Osteoblast (primary cell): ENCODE measurements at regions not wholly inside any gene's neighbourhood (a gene's known extent, or its start where the extent isn't known, plus 50 kb on each side); places are given as distances from the start of the nearest gene placed in this dataset.

Experiments
- DNase-seq: peaks from one replicate; pipeline ENCODE4 v3.0.0; 2011; ENCODE audit warnings: low spot score, mixed read lengths; ENCODE audit not compliant: insufficient read length; ENCODE audit errors: missing footprints
- H2AFZ ChIP-seq: 2 replicates; pipeline ENCODE4 v1.6.0; 2011; ENCODE audit warnings: mild to moderate bottlenecking, low read length
- H3K27ac ChIP-seq: 2 replicates; pipeline ENCODE4 v1.5.1; 2011; ENCODE audit warnings: mild to moderate bottlenecking, low read depth, low read length, moderate library complexity
- H3K27me3 ChIP-seq: 2 replicates; pipeline ENCODE4 v1.6.0; 2012; ENCODE audit warnings: mild to moderate bottlenecking, control low read depth, inconsistent platforms, low read length, moderate library complexity; ENCODE audit not compliant: insufficient read depth
- H3K36me3 ChIP-seq: 2 replicates; pipeline ENCODE4 v1.5.1; 2011; ENCODE audit warnings: mild to moderate bottlenecking, low read length, control low read depth, moderate library complexity; ENCODE audit not compliant: insufficient read depth
- H3K4me1 ChIP-seq: 2 replicates; pipeline ENCODE4 v1.5.1; 2011; ENCODE audit warnings: mild to moderate bottlenecking, low read length, control low read depth, moderate library complexity; ENCODE audit not compliant: insufficient read depth
- H3K4me2 ChIP-seq: 2 replicates; pipeline ENCODE4 v1.6.0; 2011; ENCODE audit warnings: mild to moderate bottlenecking, low read length; ENCODE audit not compliant: insufficient read depth
- H3K4me3 ChIP-seq: fragments of 200-600 bp; sonication (generic); 3 replicates; pipeline ENCODE4 v1.5.1; 2012; ENCODE audit warnings: mild to moderate bottlenecking, low read length, inconsistent platforms; ENCODE audit not compliant: insufficient read depth
- H3K79me2 ChIP-seq: 2 replicates; pipeline ENCODE4 v1.6.0; 2012; ENCODE audit warnings: mild to moderate bottlenecking, low read length, control low read depth, inconsistent platforms; ENCODE audit not compliant: insufficient read depth
- H3K9me3 ChIP-seq: 2 replicates; pipeline ENCODE4 v1.5.1; 2011; ENCODE audit warnings: low read depth, low read length, control low read depth
- H4K20me1 ChIP-seq: 2 replicates; pipeline ENCODE4 v1.6.0; 2012; ENCODE audit warnings: mild to moderate bottlenecking, low read length, control low read depth; ENCODE audit not compliant: insufficient read depth
- small RNA-seq: library from RNA; depleted of rRNA; stranded (forward); fragments of <200 nt; gene quantifications from one replicate; pipeline ENCODE3, GENCODE V24; 2012
- TF ChIP-seq, protein P1 (sequence below): IDR thresholded peaks from 2 replicates; pipeline ENCODE4 v1.5.1; 2011; ENCODE audit warnings: mild to moderate bottlenecking, low read depth, low read length, moderate library complexity; ENCODE audit errors: extremely low read depth

DNA sequence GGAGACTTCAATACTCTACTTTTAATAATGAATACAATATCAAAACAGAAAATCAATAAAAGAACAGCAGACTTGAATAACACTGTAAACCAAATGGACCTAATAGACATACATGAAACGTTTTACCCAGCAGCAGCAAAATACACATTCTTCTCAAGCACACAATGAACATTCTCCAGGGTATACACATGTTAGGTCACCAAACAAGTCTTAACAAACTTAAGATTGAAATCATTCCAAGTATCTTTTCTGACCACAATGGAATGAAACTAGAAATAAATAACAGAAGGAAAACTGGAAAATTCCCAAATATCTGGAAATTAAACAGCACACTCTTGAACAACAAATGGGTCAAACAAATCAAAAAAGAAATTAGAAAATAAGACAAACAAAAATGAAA lies 145.0 kb upstream of the CT83 start:
- TF ChIP-seq, protein P1, sequence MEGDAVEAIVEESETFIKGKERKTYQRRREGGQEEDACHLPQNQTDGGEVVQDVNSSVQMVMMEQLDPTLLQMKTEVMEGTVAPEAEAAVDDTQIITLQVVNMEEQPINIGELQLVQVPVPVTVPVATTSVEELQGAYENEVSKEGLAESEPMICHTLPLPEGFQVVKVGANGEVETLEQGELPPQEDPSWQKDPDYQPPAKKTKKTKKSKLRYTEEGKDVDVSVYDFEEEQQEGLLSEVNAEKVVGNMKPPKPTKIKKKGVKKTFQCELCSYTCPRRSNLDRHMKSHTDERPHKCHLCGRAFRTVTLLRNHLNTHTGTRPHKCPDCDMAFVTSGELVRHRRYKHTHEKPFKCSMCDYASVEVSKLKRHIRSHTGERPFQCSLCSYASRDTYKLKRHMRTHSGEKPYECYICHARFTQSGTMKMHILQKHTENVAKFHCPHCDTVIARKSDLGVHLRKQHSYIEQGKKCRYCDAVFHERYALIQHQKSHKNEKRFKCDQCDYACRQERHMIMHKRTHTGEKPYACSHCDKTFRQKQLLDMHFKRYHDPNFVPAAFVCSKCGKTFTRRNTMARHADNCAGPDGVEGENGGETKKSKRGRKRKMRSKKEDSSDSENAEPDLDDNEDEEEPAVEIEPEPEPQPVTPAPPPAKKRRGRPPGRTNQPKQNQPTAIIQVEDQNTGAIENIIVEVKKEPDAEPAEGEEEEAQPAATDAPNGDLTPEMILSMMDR: no peak
- Histone ChIP-seq H3K9me3 (peaks cover 2% of the 10 kb centered on the region), H3K4me2 (no peak overlapping the region), H2AFZ (no peak overlapping the region), H4K20me1 (no peaks in the 10 kb centered on the region), H3K79me2 (no peaks in the 10 kb centered on the region), H3K36me3 (no peaks in the 10 kb centered on the region), H3K4me1 (no peaks in the 10 kb centered on the region), H3K4me3 (no peak overlapping the region), H3K27ac (no peak overlapping the region), H3K27me3 (no peaks in the 10 kb centered on the region)
- DNase-seq: no peak

DNA sequence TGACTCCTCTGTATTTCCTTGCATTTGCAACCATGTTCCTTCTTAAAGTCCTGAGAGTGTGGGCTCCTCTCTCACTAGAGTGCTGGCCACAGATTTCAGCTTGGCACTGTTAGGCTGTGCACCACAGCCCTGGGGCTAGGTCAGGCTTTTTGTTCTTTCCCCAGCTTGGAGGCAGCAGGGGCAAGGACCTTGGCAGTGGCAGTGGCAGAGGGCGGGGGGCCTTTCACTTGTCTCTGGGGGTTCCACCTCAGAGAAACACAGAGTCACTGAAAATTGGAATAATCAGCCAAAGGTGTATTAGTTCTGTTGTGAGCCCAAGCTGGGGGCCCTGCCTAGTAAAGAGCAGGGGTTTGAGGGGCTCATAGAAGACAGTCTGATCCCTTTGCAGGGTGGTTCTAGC lies 142.8 kb upstream of the CT83 start:
- Histone ChIP-seq H4K20me1 (no peaks in the 10 kb centered on the region), H3K36me3 (no peaks in the 10 kb centered on the region), H3K4me2 (no peak overlapping the region), H3K4me1 (no peaks in the 10 kb centered on the region), H2AFZ (no peak overlapping the region), H3K79me2 (no peaks in the 10 kb centered on the region), H3K27me3 (no peaks in the 10 kb centered on the region), H3K4me3 (no peak overlapping the region), H3K9me3 (peaks cover 2% of the 10 kb centered on the region), H3K27ac (no peak overlapping the region)
- DNase-seq: no peak
- TF ChIP-seq, protein P1: no peak

DNA sequence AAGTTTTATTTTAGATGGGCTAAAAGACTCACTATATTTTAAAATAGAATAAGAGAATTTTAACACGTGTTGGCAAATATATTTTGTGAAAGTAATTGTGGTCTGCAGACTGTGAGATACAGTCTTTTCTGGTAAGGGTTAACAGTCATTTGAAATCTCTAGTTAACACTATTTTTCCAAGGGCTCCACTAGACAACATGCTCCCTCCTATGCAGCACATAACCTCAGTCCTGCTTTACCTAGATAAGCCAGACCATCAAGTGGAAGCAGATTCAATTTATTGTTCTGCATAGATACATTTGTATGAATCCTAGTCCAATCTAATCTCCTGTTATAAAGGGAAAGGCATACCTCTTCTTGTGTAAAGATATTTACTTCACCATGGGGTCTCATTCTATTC lies 133.2 kb upstream of the CT83 start:
- H3K27ac ChIP-seq: no peak overlapping the region
- DNase-seq: no peak
- no peaks in the 10 kb centered on the region for H3K27me3 ChIP-seq
- H4K20me1 ChIP-seq: no peaks in the 10 kb centered on the region
- H3K79me2 ChIP-seq: no peaks in the 10 kb centered on the region
- no peaks in the 10 kb centered on the region for H3K9me3 ChIP-seq
- H2AFZ ChIP-seq: no peak overlapping the region
- no peaks in the 10 kb centered on the region for H3K4me1 ChIP-seq
- TF ChIP-seq, protein P1: no peak
- H3K4me2 ChIP-seq: no peak overlapping the region
- H3K36me3 ChIP-seq: no peaks in the 10 kb centered on the region
- H3K4me3 ChIP-seq: no peak overlapping the region

Small RNAs in the stretch of these regions (small RNA-seq; reads per million reads assigned to genes)
- 0.22 reads per million for gene RNU6-1323P
